ENCODE measurements at regions not wholly inside any gene's neighbourhood (a gene's known extent, or its start where the extent isn't known, plus 50 kb on each side); places are given as distances from the start of the nearest gene placed in this dataset.

DNA sequence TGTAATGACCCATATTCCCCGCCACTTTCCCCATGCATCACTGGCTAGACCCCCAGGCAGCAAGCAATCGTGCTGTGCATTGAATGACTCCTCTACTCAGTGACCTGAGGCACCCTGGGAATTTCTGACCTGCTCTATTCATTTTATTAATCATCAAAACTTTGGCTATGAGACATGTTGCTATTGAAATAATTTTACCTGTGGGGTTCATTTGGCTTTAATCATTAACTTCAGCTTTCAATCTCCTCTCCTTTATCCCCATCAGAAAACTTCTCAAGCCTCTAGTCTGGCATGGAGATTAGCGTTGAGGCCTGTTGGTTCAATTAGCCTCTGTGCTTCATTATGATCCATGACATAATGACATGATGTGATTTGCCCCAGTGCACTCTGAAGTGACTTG is 429.0 kb downstream of the ZNF608 start:
- DNase-seq (ENCODE audit: low spot score): no peak

GRCh38 chr5:124315741-124316415 is 430.6 kb downstream of the ZNF608 start:
- no peak for DNase-seq (ENCODE audit: low spot score)

DNA sequence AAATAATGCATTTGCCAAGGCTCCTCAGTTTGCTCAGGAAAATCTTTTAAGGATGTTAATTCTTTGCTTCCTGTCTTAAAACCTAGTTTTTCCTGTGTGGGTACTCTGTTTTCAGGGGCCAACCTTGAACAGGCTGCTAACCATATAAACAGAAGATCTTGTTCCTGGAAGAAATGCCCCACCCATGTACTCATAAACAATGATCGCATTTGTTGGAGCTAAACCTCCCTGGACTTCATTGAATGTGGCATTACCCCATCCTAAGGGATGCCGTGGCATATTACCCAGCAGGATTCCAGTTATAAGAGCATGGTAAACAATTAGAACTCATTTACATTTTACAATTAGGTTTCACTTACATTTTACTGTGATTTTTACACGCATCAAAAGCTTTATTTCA is 436.0 kb downstream of the ZNF608 start:
- DNase-seq (ENCODE audit: low spot score): no peak

- DNase-seq (ENCODE audit: low spot score): no peak
These were observed 437.0 kb downstream of the ZNF608 start for GRCh38 chr5:124309241-124309980.

GRCh38 chr5:124303366-124303765 is 443.1 kb downstream of the ZNF608 start:
- no peak for DNase-seq (ENCODE audit: low spot score)

DNA sequence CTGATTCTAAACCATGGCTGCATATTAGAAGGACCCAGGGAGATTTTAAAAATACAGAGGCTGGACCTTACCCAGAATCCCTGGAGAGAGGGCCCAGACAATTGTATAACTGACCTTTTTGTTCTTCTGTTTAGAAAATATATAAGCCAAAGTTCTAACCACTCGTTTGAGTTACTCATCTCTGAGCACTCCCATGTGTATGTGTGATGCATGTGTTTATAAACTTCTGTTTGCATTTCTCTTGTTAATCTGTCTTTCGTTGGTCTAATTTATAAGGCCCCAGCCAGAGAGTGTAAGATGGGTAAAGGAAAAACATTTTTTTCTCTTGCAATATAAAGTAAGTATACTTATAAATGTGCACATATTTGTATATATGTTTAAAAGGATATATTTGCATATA is 443.9 kb downstream of the ZNF608 start:
- DNase-seq (ENCODE audit: low spot score): no peak

DNA sequence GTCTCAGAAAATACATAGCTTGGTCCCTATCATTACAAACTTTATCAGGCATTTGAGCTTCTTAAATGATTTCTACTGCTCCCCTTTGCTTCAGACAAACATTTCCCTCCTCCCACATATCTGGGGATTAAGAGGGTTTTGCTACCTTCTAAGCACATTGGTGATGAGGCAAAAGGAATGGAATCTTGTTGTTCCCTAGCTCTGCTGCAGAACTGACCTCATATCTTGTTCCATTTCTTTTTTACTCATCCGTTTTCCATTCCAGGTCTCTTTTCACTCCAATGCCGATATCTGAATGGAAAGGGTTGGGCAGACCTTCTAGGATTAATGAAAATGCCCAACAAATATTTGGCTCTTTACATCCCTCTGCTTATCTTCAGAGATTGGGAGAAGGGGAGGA is 444.6 kb downstream of the ZNF608 start:
- DNase-seq (ENCODE audit: low spot score): no peak

DNA sequence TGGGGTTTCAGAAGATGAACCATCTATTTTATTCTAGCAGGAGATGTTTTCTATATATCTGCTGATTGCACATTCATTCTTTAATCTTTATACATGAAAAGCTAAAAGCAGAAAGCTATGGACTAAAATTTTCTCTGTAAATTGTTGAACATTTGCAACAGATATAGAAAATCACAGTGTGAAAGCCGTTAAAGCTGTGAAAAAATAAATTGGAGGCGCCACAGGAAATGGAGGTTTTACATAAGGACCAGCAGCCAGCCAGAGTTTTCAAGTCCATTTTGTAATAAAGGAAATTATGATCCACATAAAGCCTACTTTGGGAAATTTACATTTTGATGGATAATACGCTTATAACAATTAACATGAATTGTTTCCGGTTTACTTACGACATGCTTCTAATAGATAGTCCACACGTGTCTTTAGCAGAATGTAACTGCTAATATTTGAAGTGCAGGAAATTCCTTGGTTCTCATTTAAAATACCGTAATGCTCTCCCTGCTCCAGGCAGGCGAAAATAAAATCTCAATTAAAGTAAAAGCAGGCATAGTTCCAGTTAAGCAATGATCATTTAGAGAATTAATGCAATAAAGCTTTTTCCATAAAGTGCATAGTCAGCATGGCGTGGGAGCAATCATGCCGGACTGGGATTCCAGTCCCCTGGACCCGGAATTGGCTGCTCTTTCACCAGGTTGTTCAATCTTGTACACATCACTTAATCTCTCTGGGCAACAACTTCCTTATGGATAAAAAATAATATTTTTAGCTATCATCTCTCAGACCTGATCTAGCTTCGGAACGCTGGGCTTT is 445.4 kb downstream of the ZNF608 start:
- no peak for DNase-seq (ENCODE audit: low spot score)

DNA sequence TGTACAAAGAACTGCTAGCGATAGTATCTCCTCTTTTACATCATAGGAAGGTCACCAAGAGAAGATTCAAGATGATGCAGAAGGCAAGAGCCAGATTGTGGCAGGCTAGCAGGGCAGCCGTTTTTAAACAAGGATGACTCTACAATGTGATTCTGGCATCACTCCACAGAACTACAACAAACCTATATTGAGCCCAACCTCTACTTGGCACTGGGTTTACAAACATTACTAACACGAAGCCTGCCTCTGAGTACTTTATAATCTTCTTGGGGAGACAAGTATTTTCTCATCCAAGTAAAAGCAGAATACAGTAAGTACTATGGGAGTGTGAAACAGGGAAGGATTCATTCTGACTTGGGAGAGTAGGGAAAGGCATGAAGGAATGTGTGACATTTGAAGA is 448.6 kb downstream of the ZNF608 start:
- DNase-seq (ENCODE audit: low spot score): no peak

DNA sequence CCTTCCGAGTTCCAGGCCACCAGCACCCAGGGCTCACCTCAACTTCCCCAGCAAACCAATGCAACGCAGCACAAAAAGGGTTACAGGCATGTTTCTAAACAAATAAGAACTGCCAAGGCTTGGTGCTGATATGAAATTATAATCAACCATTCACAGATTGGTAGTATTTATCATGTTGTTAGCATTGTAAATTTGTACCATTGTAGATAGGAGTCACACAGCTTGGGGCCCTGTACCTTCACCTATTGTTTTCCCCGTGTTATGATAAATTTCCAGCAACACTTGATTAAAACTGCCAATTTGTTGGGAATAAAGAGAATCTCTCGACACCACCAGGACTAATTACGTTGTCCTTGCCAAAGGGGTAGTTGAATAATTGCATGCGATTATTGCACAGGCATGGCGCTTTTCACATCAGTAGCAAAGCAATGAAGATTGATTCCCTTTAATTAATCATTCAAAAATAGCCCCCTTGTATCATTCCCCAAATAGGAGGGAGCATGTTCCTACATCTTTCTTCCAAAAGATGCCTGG is 454.1 kb downstream of the ZNF608 start:
- no peak for DNase-seq (ENCODE audit: low spot score)

GRCh38 chr5:124289641-124290311 is 456.7 kb downstream of the ZNF608 start:
- DNase-seq (ENCODE audit: low spot score): no peak

GRCh38 chr5:124289130-124289529 is 457.3 kb downstream of the ZNF608 start:
- DNase-seq (ENCODE audit: low spot score): no peak

GRCh38 chr5:124287813-124288212 is 458.6 kb downstream of the ZNF608 start:
- DNase-seq (ENCODE audit: low spot score): no peak

- no peak for DNase-seq (ENCODE audit: low spot score)
These were observed 460.7 kb downstream of the ZNF608 start for GRCh38 chr5:124285733-124286132.

DNA sequence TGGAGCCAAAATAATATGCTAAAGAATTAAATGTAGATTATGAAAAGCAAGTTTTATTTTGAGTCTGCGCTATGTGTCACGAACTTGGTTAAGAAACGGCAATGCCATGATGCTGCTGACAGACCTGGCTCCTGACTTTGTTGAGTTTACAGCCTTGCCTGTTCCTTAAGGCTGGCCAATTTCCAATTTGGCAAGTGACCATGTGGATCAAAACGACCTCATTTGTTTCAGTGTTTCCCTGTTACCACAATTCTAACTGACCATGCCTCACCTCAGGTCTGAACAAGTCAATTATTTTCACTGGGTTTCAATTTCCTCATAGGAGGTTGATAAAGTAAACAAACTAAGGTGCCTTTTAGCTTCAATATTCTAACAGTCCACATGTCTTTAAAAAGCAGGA is 461.4 kb downstream of the ZNF608 start:
- no peak for DNase-seq (ENCODE audit: low spot score)

DNA sequence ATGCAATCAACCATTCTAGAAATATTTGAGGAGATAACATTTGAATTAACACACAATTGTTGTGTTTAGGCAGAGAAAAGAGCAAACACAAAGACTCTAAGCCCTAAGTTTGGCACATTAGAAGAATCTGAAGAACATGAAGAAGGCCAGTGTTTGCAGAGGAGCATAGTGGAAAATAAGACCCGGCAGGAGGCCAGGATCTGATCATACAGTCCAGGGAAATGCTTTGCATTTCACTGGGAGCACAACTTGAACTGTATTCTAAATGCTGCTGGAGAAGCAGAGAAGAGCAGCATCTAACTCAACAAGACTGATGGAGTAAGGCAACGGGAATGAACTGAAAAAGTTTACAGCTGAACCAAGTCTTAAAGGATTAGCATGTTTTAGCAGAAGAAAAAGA is 463.4 kb downstream of the ZNF608 start:
- no peak for DNase-seq (ENCODE audit: low spot score)

DNA sequence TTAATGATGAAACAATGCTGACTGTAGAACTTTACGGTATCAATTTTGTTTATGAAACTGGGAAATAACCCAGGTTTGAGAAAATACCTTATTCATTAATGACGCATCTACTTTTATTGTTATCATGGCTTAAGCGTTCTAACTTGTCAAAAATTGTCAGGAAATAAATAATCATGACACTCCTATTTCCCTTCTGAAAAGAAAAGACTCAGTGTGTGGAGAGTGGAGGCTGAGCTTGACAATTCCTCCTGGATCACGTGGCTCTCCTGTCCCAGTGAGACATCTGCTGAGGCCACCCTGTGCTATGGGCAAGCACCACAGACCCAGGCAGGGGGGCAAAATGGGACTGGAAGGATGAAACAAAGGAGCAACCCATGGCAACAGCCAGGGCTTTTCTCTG is 466.4 kb downstream of the ZNF608 start:
- no peak for DNase-seq (ENCODE audit: low spot score)

- no peak for DNase-seq (ENCODE audit: low spot score)
These were observed 467.1 kb downstream of the ZNF608 start for GRCh38 chr5:124279146-124279876.

- no peak for DNase-seq (ENCODE audit: low spot score)
These were observed 467.8 kb downstream of the ZNF608 start for GRCh38 chr5:124278636-124279035.

DNA sequence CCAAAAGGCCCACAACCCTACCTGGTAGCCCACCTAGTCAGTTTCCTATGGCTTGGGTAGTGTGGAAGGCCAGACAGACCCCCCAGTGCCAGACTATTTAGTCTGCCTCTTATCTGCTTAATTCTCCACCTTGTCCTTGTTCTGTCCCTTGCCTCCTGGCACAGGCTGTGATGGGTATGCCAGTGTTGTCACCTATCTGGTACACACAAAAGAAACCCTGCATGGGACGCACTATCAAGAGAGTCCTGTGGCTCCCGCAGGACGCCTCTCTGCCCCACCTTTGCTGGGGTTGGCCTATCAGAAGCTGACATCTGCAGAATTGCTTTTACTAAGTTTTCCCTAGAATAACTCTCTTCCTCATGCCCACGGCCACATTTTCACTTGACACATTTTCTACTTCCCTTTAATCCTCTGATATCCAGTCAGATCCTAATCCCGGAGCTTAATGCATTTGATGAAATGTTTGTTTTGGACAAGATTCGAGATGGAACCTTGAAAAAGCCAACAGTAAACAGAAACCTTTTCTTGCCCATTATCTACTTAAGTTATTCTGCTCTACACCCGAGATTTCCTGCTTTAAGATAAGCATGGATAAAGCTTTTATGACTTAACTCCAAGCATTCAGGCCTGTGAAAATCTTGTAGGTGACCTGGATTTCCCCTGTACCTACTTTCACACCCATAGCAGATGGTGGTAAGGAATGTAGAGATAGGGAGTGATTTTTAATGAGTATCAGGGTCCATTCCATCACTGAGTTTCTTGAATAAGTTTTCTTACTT is 468.5 kb downstream of the ZNF608 start:
- DNase-seq (ENCODE audit: low spot score): no peak

Measured in A172 (cell line).